ENCODE measurements at regions not wholly inside any gene's neighbourhood (a gene's known extent, or its start where the extent isn't known, plus 50 kb on each side); places are given as distances from the start of the nearest gene placed in this dataset.
A peak's percentile ranks its signal among the peaks of the same experiment; 100 is the strongest.

GRCh38 chrX:10039821-10040793 lies 72.9 kb downstream of the CLDN34 start:
- H3K4me3 ChIP-seq, result no peak overlapping the region
- H3K79me2 ChIP-seq (ENCODE audit: low read depth), result peaks cover 2% of the 10 kb centered on the region; the same call in 1 of the 2 replicates
- no peak for DNase-seq
- peaks cover 11% of the 10 kb centered on the region for H3K4me1 ChIP-seq (replicated peaks; ENCODE audit: insufficient read depth)
- no peak for TF ChIP-seq EZH2 (IDR thresholded peaks at IDR 0.05; ENCODE audit: low read depth)
- TF ChIP-seq, protein P1, sequence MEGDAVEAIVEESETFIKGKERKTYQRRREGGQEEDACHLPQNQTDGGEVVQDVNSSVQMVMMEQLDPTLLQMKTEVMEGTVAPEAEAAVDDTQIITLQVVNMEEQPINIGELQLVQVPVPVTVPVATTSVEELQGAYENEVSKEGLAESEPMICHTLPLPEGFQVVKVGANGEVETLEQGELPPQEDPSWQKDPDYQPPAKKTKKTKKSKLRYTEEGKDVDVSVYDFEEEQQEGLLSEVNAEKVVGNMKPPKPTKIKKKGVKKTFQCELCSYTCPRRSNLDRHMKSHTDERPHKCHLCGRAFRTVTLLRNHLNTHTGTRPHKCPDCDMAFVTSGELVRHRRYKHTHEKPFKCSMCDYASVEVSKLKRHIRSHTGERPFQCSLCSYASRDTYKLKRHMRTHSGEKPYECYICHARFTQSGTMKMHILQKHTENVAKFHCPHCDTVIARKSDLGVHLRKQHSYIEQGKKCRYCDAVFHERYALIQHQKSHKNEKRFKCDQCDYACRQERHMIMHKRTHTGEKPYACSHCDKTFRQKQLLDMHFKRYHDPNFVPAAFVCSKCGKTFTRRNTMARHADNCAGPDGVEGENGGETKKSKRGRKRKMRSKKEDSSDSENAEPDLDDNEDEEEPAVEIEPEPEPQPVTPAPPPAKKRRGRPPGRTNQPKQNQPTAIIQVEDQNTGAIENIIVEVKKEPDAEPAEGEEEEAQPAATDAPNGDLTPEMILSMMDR (conservative IDR thresholded peaks at IDR 0.05), result no peak
- no peaks in the 10 kb centered on the region for H3K36me3 ChIP-seq (ENCODE audit: low read depth)
- intact Hi-C loops (cut with micrococcal nuclease; ENCODE audit: unreplicated experiment), result no loop called here
- H3F3A ChIP-seq (ENCODE audit: insufficient read depth, low read depth), result no peaks in the 10 kb centered on the region
- no peaks in the 10 kb centered on the region for H3K27me3 ChIP-seq (ENCODE audit: insufficient read depth, low read depth)
- no peaks in the 10 kb centered on the region for H3K9me2 ChIP-seq (ENCODE audit: insufficient read depth)
- POLR2A ChIA-PET (ENCODE audit: unreplicated experiment), result no interaction called here
- H3K4me2 ChIP-seq, result no peak overlapping the region
- no TSS peak for BruUV-seq (replicated peaks)
- peak overlapping the region; percentile 53 for H3K27ac ChIP-seq
- CTCF ChIA-PET, result interaction anchor here (0.5 kb wide), 1 partner anchor 1023 kb away, joined by 12 read pairs; no protein-coding TSS in a partner anchor
- no peaks in the 10 kb centered on the region for H3K9me3 ChIP-seq (ENCODE audit: insufficient read depth, low read depth)
- H4K20me1 ChIP-seq (ENCODE audit: insufficient read depth), result no peaks in the 10 kb centered on the region
- H2AFZ ChIP-seq, result no peak overlapping the region

- H3K4me1 ChIP-seq (replicated peaks; ENCODE audit: insufficient read depth), result peaks cover 11% of the 10 kb centered on the region
- no peak for DNase-seq
- H3K36me3 ChIP-seq (ENCODE audit: low read depth), result no peaks in the 10 kb centered on the region
- no peaks in the 10 kb centered on the region for H3K27me3 ChIP-seq (ENCODE audit: insufficient read depth, low read depth)
- H2AFZ ChIP-seq, result no peak overlapping the region
- no peaks in the 10 kb centered on the region for H3K9me3 ChIP-seq (ENCODE audit: insufficient read depth, low read depth)
- POLR2A ChIA-PET (ENCODE audit: unreplicated experiment), result no interaction called here
- H3K4me2 ChIP-seq, result no peak overlapping the region
- H3F3A ChIP-seq (ENCODE audit: insufficient read depth, low read depth), result no peaks in the 10 kb centered on the region
- intact Hi-C loops (cut with micrococcal nuclease; ENCODE audit: unreplicated experiment), result no loop called here
- no peaks in the 10 kb centered on the region for H3K9me2 ChIP-seq (ENCODE audit: insufficient read depth)
- no peaks in the 10 kb centered on the region for H4K20me1 ChIP-seq (ENCODE audit: insufficient read depth)
- no peak for TF ChIP-seq EZH2 (IDR thresholded peaks at IDR 0.05; ENCODE audit: low read depth)
- no peak overlapping the region for H3K4me3 ChIP-seq
- no TSS peak for BruUV-seq (replicated peaks)
- CTCF ChIA-PET, result no interaction called here
- H3K79me2 ChIP-seq (ENCODE audit: low read depth), result no peaks in the 10 kb centered on the region
- no peak overlapping the region for H3K27ac ChIP-seq
Observed at GRCh38 chrX:10040961-10041360, 73.8 kb downstream of the CLDN34 start.

DNA sequence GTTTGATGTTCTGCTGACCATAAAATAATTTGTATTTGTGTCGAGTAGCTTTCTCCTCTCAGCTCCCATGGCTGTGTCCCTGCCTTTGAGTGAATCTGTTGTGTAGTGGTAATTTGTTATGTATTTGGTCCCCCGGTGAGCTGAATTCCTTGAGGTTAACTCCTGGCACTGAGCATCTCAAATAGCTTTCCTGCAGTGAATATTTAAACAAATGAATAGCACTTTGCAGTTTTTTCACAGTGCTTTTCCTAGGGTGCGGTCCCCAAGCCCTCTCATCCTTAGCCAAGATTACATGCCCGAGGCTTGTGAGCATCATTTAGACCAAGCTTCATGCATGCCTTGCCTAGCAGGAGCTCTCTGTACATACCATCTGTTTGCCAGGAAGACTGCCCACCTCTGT lies 74.2 kb downstream of the CLDN34 start:
- H3K27me3 ChIP-seq (ENCODE audit: insufficient read depth, low read depth), result no peaks in the 10 kb centered on the region
- no peaks in the 10 kb centered on the region for H3K36me3 ChIP-seq (ENCODE audit: low read depth)
- intact Hi-C loops (cut with micrococcal nuclease; ENCODE audit: unreplicated experiment), result no loop called here
- no peaks in the 10 kb centered on the region for H3K79me2 ChIP-seq (ENCODE audit: low read depth)
- H4K20me1 ChIP-seq (ENCODE audit: insufficient read depth), result no peaks in the 10 kb centered on the region
- H3K4me2 ChIP-seq, result no peak overlapping the region
- BruUV-seq (replicated peaks), result no TSS peak
- peaks cover 11% of the 10 kb centered on the region for H3K4me1 ChIP-seq (replicated peaks; ENCODE audit: insufficient read depth)
- DNase-seq, result no peak
- H3K27ac ChIP-seq, result no peak overlapping the region
- H3K9me2 ChIP-seq (ENCODE audit: insufficient read depth), result no peaks in the 10 kb centered on the region
- ChIA-PET CTCF (no interaction called here), POLR2A (ENCODE audit: unreplicated experiment) (interaction anchor here (0.6 kb wide), 1 partner anchor 20 kb away, joined by 5 read pairs; no protein-coding TSS in a partner anchor)
- H2AFZ ChIP-seq, result no peak overlapping the region
- no peak overlapping the region for H3K4me3 ChIP-seq
- H3F3A ChIP-seq (ENCODE audit: insufficient read depth, low read depth), result no peaks in the 10 kb centered on the region
- H3K9me3 ChIP-seq (ENCODE audit: insufficient read depth, low read depth), result no peaks in the 10 kb centered on the region
- TF ChIP-seq, protein P1 (conservative IDR thresholded peaks at IDR 0.05), result no peak
- no peak for TF ChIP-seq EZH2 (IDR thresholded peaks at IDR 0.05; ENCODE audit: low read depth)

Measured in PC-9 (cell line).